Activated CD8-positive, alpha-beta memory T cell treated with anti-CD3 and anti-CD28 coated beads, Interleukin-2, amount 50 U/mL, for 1 hour (primary cell): ENCODE measurements at regions not wholly inside any gene's neighbourhood (a gene's known extent, or its start where the extent isn't known, plus 50 kb on each side); places are given as distances from the start of the nearest gene placed in this dataset.

Experiments used
- DNase-seq: peaks from one replicate; pipeline ENCODE4 v3.0.0-alpha.2; 2020; ENCODE audit errors: extremely low read depth

GRCh38 chr22:47607486-47607885, 845.0 kb downstream of the TBC1D22A start:
- DNase-seq = no peak

- DNase-seq = no peak
Observed at GRCh38 chr22:47606426-47606825, 844.0 kb downstream of the TBC1D22A start.

- DNase-seq = no peak
Observed at GRCh38 chr22:47605886-47606285, 843.4 kb downstream of the TBC1D22A start.

GRCh38 chr22:47605441-47605840, 843.0 kb downstream of the TBC1D22A start:
- no peak for DNase-seq

- no peak for DNase-seq
Observed at GRCh38 chr22:47604563-47604962, 842.1 kb downstream of the TBC1D22A start.

GRCh38 chr22:47602732-47603131, 840.3 kb downstream of the TBC1D22A start:
- DNase-seq = no peak

- no peak for DNase-seq
Observed at GRCh38 chr22:47601666-47602065, 839.2 kb downstream of the TBC1D22A start.

GRCh38 chr22:47600791-47601625, 838.6 kb downstream of the TBC1D22A start:
- no peak for DNase-seq

GRCh38 chr22:47600281-47600680, 837.8 kb downstream of the TBC1D22A start:
- DNase-seq = no peak

GRCh38 chr22:47599753-47600152, 837.3 kb downstream of the TBC1D22A start:
- DNase-seq = no peak

- DNase-seq = no peak
Observed at GRCh38 chr22:47598864-47599263, 836.4 kb downstream of the TBC1D22A start.

- no peak for DNase-seq
Observed at GRCh38 chr22:47597041-47597440, 834.6 kb downstream of the TBC1D22A start.

- DNase-seq = no peak
Observed at GRCh38 chr22:47596176-47596690, 833.8 kb downstream of the TBC1D22A start.

- no peak for DNase-seq
Observed at GRCh38 chr22:47594836-47595521, 832.5 kb downstream of the TBC1D22A start.

- no peak for DNase-seq
Observed at GRCh38 chr22:47593911-47594311, 831.5 kb downstream of the TBC1D22A start.

GRCh38 chr22:47593291-47593690, 830.8 kb downstream of the TBC1D22A start:
- DNase-seq = no peak

- DNase-seq = no peak
Observed at GRCh38 chr22:47592791-47593190, 830.3 kb downstream of the TBC1D22A start.

GRCh38 chr22:47591709-47592108, 829.3 kb downstream of the TBC1D22A start:
- no peak for DNase-seq

GRCh38 chr22:47591016-47591415, 828.6 kb downstream of the TBC1D22A start:
- DNase-seq = no peak

- no peak for DNase-seq
Observed at GRCh38 chr22:47589271-47590250, 827.1 kb downstream of the TBC1D22A start.

GRCh38 chr22:47588578-47588960, 826.1 kb downstream of the TBC1D22A start:
- no peak for DNase-seq
